ENCODE measurements at regions not wholly inside any gene's neighbourhood (a gene's known extent, or its start where the extent isn't known, plus 50 kb on each side); places are given as distances from the start of the nearest gene placed in this dataset.
A peak's percentile ranks its signal among the peaks of the same experiment; 100 is the strongest.

- 25 to 53% (median 29%) methylated on average over 2 of the region's 2 CpGs for WGBS, 5 donors
- no peaks in the 10 kb centered on the region for H3K36me3 ChIP-seq
- no peak overlapping the region for H3K4me3 ChIP-seq
- no peak for DNase-seq
- peaks cover 0 to 21% (median 0%) of the 10 kb centered on the region in 7 donors for H3K27me3 ChIP-seq (replicated peaks in 1 of 7)
- peaks cover 0 to 29% (median 6%) of the 10 kb centered on the region in 6 donors for H3K4me1 ChIP-seq
- no peak overlapping the region for H3K27ac ChIP-seq
- H3K9me3 ChIP-seq = no peaks in the 10 kb centered on the region
- no peak for TF ChIP-seq CTCF (IDR thresholded peaks at IDR 0.05 in 8 of 11, conservative IDR thresholded peaks at IDR 0.05 in 3 of 11)
- TF ChIP-seq POLR2AphosphoS5 (IDR thresholded peaks at IDR 0.05) = no peak
- TF ChIP-seq POLR2A (IDR thresholded peaks at IDR 0.05) = no peak
- intact Hi-C loops (cut with DNase I; ENCODE audit: low total_unique reads) = no loop called here
Observed at GRCh38 chr15:62933386-62933785, 109.2 kb upstream of the TPM1 start.

GRCh38 chr15:62934236-62934971 is 108.1 kb upstream of the TPM1 start:
- WGBS, 5 donors = 66 to 82% (median 75%) methylated on average over 14 of the region's 14 CpGs
- no peaks in the 10 kb centered on the region for H3K36me3 ChIP-seq
- no peak for DNase-seq
- H3K27ac ChIP-seq = no peak overlapping the region
- H3K4me1 ChIP-seq = peaks cover 0 to 27% (median 6%) of the 10 kb centered on the region in 6 donors
- peaks cover 0 to 21% (median 0%) of the 10 kb centered on the region in 7 donors for H3K27me3 ChIP-seq (replicated peaks in 1 of 7)
- intact Hi-C loops (cut with DNase I; ENCODE audit: low total_unique reads) = no loop called here
- H3K4me3 ChIP-seq = no peak overlapping the region
- H3K9me3 ChIP-seq = no peaks in the 10 kb centered on the region
- TF ChIP-seq CTCF (IDR thresholded peaks at IDR 0.05 in 8 of 11, conservative IDR thresholded peaks at IDR 0.05 in 3 of 11) = no peak
- TF ChIP-seq POLR2AphosphoS5 (IDR thresholded peaks at IDR 0.05) = peak in 2 of 3 donors; percentile 33 to 38
- TF ChIP-seq POLR2A (IDR thresholded peaks at IDR 0.05) = no peak

- peaks cover 0 to 21% (median 0%) of the 10 kb centered on the region in 7 donors for H3K27me3 ChIP-seq (replicated peaks in 1 of 7)
- H3K27ac ChIP-seq = no peak overlapping the region
- H3K36me3 ChIP-seq = no peaks in the 10 kb centered on the region
- no peaks in the 10 kb centered on the region for H3K9me3 ChIP-seq
- H3K4me1 ChIP-seq = peaks cover 0 to 33% (median 10%) of the 10 kb centered on the region in 6 donors
- TF ChIP-seq POLR2A (IDR thresholded peaks at IDR 0.05) (no peak), POLR2AphosphoS5 (IDR thresholded peaks at IDR 0.05) (no peak), CTCF (IDR thresholded peaks at IDR 0.05 in 8 of 11, conservative IDR thresholded peaks at IDR 0.05 in 3 of 11) (no peak)
- intact Hi-C loops (cut with DNase I; ENCODE audit: low total_unique reads) = no loop called here
- H3K4me3 ChIP-seq = no peak overlapping the region
- 55 to 67% (median 65%) methylated on average over 10 to 12 of the region's 12 CpGs for WGBS, 5 donors
- no peak for DNase-seq
Observed at GRCh38 chr15:62935300-62936081, 107.1 kb upstream of the TPM1 start.

- WGBS, 5 donors = 76 to 89% (median 79%) methylated on average over 3 of the region's 3 CpGs
- DNase-seq = no peak
- intact Hi-C loops (cut with DNase I; ENCODE audit: low total_unique reads) = no loop called here
Observed at GRCh38 chr15:62938825-62939224, 103.7 kb upstream of the TPM1 start.

More at GRCh38 chr15:62938825-62939224, 103.7 kb upstream of the TPM1 start:
- H3K9me3 ChIP-seq = no peaks in the 10 kb centered on the region
- H3K4me3 ChIP-seq = no peak overlapping the region
- H3K36me3 ChIP-seq = no peaks in the 10 kb centered on the region
- H3K27me3 ChIP-seq (replicated peaks in 1 of 7) = peaks cover 0 to 19% (median 0%) of the 10 kb centered on the region in 7 donors
- TF ChIP-seq POLR2A (IDR thresholded peaks at IDR 0.05) (no peak), CTCF (IDR thresholded peaks at IDR 0.05 in 8 of 11, conservative IDR thresholded peaks at IDR 0.05 in 3 of 11) (no peak), POLR2AphosphoS5 (IDR thresholded peaks at IDR 0.05) (no peak)
- H3K27ac ChIP-seq = no peak overlapping the region
- H3K4me1 ChIP-seq = peaks cover 0 to 40% (median 13%) of the 10 kb centered on the region in 6 donors
